ENCODE measurements at regions not wholly inside any gene's neighbourhood (a gene's known extent, or its start where the extent isn't known, plus 50 kb on each side); places are given as distances from the start of the nearest gene placed in this dataset.

- TF ChIP-seq CTCF (IDR thresholded peaks at IDR 0.05; ENCODE audit: poor library complexity): no peak
- TF ChIP-seq EZH2 (IDR thresholded peaks at IDR 0.05; ENCODE audit: borderline replicate concordance): no peak
Observed at GRCh38 chr2:235199128-235199527, 247.3 kb downstream of the SH3BP4 start.

Measured in hepatocyte (in vitro differentiated cells).